Esophagus squamous epithelium (tissue), 4 donors: ENCODE measurements at regions not wholly inside any gene's neighbourhood (a gene's known extent, or its start where the extent isn't known, plus 50 kb on each side); places are given as distances from the start of the nearest gene placed in this dataset.

ENCODE experiments used
- CTCF ChIP-seq, 6 experiments: fragments of 450-650 bp in 4 of 6; fragments of 200-600 bp in 2 of 6; sonication (generic) in 2 of 6; IDR thresholded peaks; one replicate each; pipeline ENCODE4 v1.5.1; 2016 to 2019; ENCODE audit warnings: antibody characterized with exemption in 6 of 6, mild to moderate bottlenecking in 4 of 6, moderate library complexity in 4 of 6
- POLR2A ChIP-seq, 4 donors: fragments of 450-650 bp; IDR thresholded peaks; one replicate each; pipeline ENCODE4 v1.6.1; 2017; ENCODE audit warnings: antibody characterized with exemption in 4 of 4, mild to moderate bottlenecking in 4 of 4, moderate library complexity in 3 of 4

GRCh38 chr4:55721651-55722050 is 85.6 kb upstream of the NMU start:
- TF ChIP-seq CTCF (IDR thresholded peaks at IDR 0.05) (no peak), POLR2A (IDR thresholded peaks at IDR 0.05) (no peak)
